Adrenal gland (tissue), 9 donors: ENCODE measurements at regions not wholly inside any gene's neighbourhood (a gene's known extent, or its start where the extent isn't known, plus 50 kb on each side); places are given as distances from the start of the nearest gene placed in this dataset.

Source experiments
- DNase-seq, 7 donors: peaks; one replicate each; pipeline ENCODE4 v3.0.0-alpha.2; 2019 to 2020
- H3K27ac ChIP-seq, 5 donors: fragments of 200-600 bp; sonication (generic) in 4 of 5; 1 replicate in 3 of 5; 2 replicates in 2 of 5; pipeline versions ENCODE4 v1.5.1 to v1.8.0; 2016 to 2020; ENCODE audit warnings: mild to moderate bottlenecking in 1 of 5
- H3K27me3 ChIP-seq: fragments of 200-600 bp; 2 replicates; pipeline ENCODE4 v1.8.0; 2021
- H3K36me3 ChIP-seq, 2 donors: fragments of 200-600 bp; replicated peaks in 1 of 2; 1 replicate in 1 of 2; 2 replicates in 1 of 2; pipeline versions ENCODE4 v1.5.1 to v1.8.0; 2018 to 2022
- H3K4me1 ChIP-seq, 2 donors: fragments of 200-600 bp; replicated peaks in 1 of 2; 1 replicate in 1 of 2; 2 replicates in 1 of 2; pipeline versions ENCODE4 v1.5.1 to v1.8.0; 2018 to 2021
- H3K4me3 ChIP-seq, 4 donors: fragments of 200-600 bp; sonication (generic) in 3 of 4; one replicate each; pipeline ENCODE4 v1.5.1; 2016 to 2018
- H3K9me3 ChIP-seq, 3 donors: fragments of 200-600 bp; sonication (generic) in 1 of 3; replicated peaks in 1 of 3; 1 replicate in 2 of 3; 2 replicates in 1 of 3; pipeline versions ENCODE4 v1.5.1 to v1.8.0; 2016 to 2021
- POLR2A ChIP-seq, 2 donors: fragments of 450-650 bp; IDR thresholded peaks; one replicate each; pipeline ENCODE4 v1.6.1; 2017; ENCODE audit warnings: antibody characterized with exemption in 2 of 2, mild to moderate bottlenecking in 2 of 2, moderate library complexity in 1 of 2
- WGBS, 4 donors: extraction: QIAGEN DNeasy Blood & Tissue Kit in 2 of 4; methylation state at CpG; one replicate each; pipeline versions ENCODE4 v1.1.5 to v1.1.7; 2013 to 2017; 5-methylcytosine and 5-hydroxymethylcytosine counted together
- intact Hi-C, 2 donors: fragments of 100-400 bp; cut with DNase I; formaldehyde crosslinking; loops; one replicate each; pipeline versions ENCODE4 v1.14.1 to v1.15.0; 2022 to 2023
- TF ChIP-seq, protein P1 (sequence below), 6 experiments: fragments of 450-650 bp in 4 of 6; fragments of 200-600 bp in 2 of 6; sonication (generic) in 1 of 6; IDR thresholded peaks; 1 replicate in 5 of 6; 2 replicates in 1 of 6; pipeline versions ENCODE4 v1.5.1 to v1.8.0; 2016 to 2021; ENCODE audit warnings: antibody characterized with exemption in 6 of 6, mild to moderate bottlenecking in 2 of 6, moderate library complexity in 1 of 6
- donor health status: healthy with polysubstance abuse.
- donor health status: Bipolar disorder and iron deficiency.
- donor health status: DM: yes; HTN: yes; CAD: no.
- donor health status: DM: no; HTN: no; CAD: no.
- donor health status: DM: no; HTN: no; CAD: no.

GRCh38 chr3:34828847-34829246 lies 810.5 kb upstream of the ARPP21 start:
- TF ChIP-seq POLR2A (IDR thresholded peaks at IDR 0.05) = no peak
- TF ChIP-seq, protein P1, sequence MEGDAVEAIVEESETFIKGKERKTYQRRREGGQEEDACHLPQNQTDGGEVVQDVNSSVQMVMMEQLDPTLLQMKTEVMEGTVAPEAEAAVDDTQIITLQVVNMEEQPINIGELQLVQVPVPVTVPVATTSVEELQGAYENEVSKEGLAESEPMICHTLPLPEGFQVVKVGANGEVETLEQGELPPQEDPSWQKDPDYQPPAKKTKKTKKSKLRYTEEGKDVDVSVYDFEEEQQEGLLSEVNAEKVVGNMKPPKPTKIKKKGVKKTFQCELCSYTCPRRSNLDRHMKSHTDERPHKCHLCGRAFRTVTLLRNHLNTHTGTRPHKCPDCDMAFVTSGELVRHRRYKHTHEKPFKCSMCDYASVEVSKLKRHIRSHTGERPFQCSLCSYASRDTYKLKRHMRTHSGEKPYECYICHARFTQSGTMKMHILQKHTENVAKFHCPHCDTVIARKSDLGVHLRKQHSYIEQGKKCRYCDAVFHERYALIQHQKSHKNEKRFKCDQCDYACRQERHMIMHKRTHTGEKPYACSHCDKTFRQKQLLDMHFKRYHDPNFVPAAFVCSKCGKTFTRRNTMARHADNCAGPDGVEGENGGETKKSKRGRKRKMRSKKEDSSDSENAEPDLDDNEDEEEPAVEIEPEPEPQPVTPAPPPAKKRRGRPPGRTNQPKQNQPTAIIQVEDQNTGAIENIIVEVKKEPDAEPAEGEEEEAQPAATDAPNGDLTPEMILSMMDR (IDR thresholded peaks at IDR 0.05) = no peak
- no peak overlapping the region for H3K4me3 ChIP-seq
- no peaks in the 10 kb centered on the region for H3K4me1 ChIP-seq
- no peaks in the 10 kb centered on the region for H3K27me3 ChIP-seq
- 65 to 75% (median 69%) methylated on average over 2 of the region's 2 CpGs for WGBS, 4 donors
- H3K9me3 ChIP-seq = no peaks in the 10 kb centered on the region
- intact Hi-C loops = no loop called here
- no peak for DNase-seq
- no peaks in the 10 kb centered on the region for H3K36me3 ChIP-seq
- no peak overlapping the region for H3K27ac ChIP-seq

- no peaks in the 10 kb centered on the region for H3K9me3 ChIP-seq
- no peak overlapping the region for H3K27ac ChIP-seq
- WGBS, 4 donors = 59 to 71% (median 65%) methylated on average over 1 of the region's 1 CpG
- no peaks in the 10 kb centered on the region for H3K4me1 ChIP-seq
- intact Hi-C loops = no loop called here
- no peaks in the 10 kb centered on the region for H3K27me3 ChIP-seq
- no peak for TF ChIP-seq POLR2A (IDR thresholded peaks at IDR 0.05)
- TF ChIP-seq, protein P1 (IDR thresholded peaks at IDR 0.05) = no peak
- H3K4me3 ChIP-seq = no peak overlapping the region
- H3K36me3 ChIP-seq = no peaks in the 10 kb centered on the region
- DNase-seq = no peak
These were observed 806.3 kb upstream of the ARPP21 start for GRCh38 chr3:34832865-34833508.

DNA sequence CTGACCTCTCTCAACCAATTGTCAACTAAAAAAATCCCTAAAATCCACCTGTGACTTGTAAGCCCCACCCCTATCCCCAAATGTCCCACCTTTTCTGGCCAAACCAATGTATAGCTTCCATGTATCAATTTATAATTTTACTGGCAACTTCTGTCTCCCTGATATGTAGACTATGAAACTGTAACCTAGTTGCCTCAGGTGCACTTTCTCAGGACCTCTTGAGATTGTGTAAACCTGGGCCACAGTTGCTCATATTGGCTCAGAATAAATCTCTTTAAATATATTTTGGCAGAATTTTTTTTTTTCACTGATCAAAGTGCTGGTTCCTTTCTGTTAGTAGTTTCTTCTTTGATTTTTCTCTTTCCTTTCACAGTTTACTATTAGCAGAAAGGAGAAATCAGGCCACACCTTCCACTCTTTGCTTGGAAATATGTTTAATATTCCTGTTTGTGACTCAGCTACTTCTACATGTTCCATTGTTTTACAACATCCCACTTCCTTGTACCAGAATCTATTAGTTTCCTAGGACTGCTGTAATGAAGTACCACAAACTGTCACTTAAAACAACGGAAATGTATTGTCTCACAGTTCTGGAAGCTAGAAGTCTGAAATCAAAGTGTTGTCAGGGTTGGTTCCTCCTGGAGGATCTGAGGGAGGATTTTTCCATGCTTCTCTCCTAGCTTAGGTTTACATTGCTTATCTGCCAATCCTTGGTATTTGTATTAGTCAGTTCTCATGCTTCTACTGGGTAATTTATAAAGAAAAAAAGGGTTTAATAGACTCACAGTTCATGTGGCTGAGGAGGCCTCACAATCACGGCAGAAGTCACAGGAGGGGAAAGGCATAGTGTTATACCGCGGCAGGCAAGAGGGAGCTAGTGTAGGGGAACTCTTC lies 801.2 kb upstream of the ARPP21 start:
- Histone ChIP-seq H3K27me3 (no peaks in the 10 kb centered on the region), H3K27ac (no peak overlapping the region), H3K9me3 (no peaks in the 10 kb centered on the region), H3K4me1 (no peaks in the 10 kb centered on the region), H3K4me3 (no peak overlapping the region), H3K36me3 (no peaks in the 10 kb centered on the region)
- WGBS, 4 donors = 63 to 75% (median 68%) methylated on average over 4 of the region's 4 CpGs
- intact Hi-C loops = no loop called here
- no peak for DNase-seq
- TF ChIP-seq POLR2A (IDR thresholded peaks at IDR 0.05) = no peak
- TF ChIP-seq, protein P1 (IDR thresholded peaks at IDR 0.05) = no peak

DNA sequence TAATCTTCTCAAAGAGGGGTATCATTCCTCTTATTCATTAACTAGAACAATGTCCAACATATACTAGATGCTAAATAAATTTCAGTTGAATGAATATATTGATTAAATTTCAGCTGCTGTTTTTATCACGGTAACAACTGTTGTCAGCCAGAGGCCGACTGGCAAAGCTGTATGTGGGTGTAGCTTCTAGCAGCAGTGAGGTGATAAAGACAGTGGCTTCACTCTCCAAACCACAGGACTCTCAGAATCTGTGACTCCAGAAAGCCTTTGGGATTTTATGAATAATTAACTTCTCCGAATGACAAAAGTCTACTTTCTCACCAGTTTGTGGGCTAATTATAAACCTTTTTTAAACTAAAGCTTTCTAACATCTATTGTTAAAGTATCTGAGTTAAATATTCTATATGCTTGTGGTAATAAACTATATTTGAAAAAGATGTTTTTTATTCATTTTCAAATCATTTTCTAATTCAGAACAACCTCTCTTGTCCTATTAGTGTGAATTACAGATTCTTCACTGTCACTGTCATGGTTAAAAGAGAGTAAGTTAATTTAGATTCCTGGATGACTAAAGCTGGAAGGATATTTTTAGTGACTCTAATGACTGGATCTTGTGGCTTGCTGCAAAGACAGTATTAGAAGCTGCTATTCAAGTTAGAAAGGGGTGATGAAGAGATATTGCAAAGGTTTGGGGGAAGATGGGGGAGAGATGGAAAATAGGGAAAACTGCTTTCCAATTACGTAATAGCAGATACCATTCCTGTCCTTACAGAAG lies 796.4 kb upstream of the ARPP21 start:
- DNase-seq = no peak
- no peaks in the 10 kb centered on the region for H3K36me3 ChIP-seq
- intact Hi-C loops = no loop called here
- H3K27me3 ChIP-seq = no peaks in the 10 kb centered on the region
- whole genome bisulfite sequencing, 4 donors = 52 to 64% (median 57%) methylated on average over 4 of the region's 4 CpGs
- H3K4me3 ChIP-seq = no peak overlapping the region
- no peaks in the 10 kb centered on the region for H3K9me3 ChIP-seq
- H3K4me1 ChIP-seq = no peaks in the 10 kb centered on the region
- TF ChIP-seq, protein P1 (IDR thresholded peaks at IDR 0.05) = no peak
- TF ChIP-seq POLR2A (IDR thresholded peaks at IDR 0.05) = no peak
- H3K27ac ChIP-seq = no peak overlapping the region
